GM19351 (cell line): ENCODE measurements at regions not wholly inside any gene's neighbourhood (a gene's known extent, or its start where the extent isn't known, plus 50 kb on each side); places are given as distances from the start of the nearest gene placed in this dataset.
"Not testable (repeated sequence)": the region's sequence is repeated elsewhere in the genome, so short reads cannot be mapped to it uniquely, and the experiment has no call there.

Experiments
- ATAC-seq: cut with Tn5 transposase; IDR thresholded peaks from one replicate; pipeline ENCODE4 v1.9.1; 2021; ENCODE audit warnings: mild to moderate bottlenecking, moderate library complexity; ENCODE audit not compliant: unreplicated experiment

GRCh38 chr1:148279002-148279542 lies 127.0 kb upstream of the NBPF11 start:
- not testable (repeated sequence) for ATAC-seq

GRCh38 chr1:148277865-148278279 lies 125.8 kb upstream of the NBPF11 start:
- not testable (repeated sequence) for ATAC-seq

- ATAC-seq = not testable (repeated sequence)
Measured at GRCh38 chr1:148267066-148267465, 115.0 kb upstream of the NBPF11 start.

- no peak for ATAC-seq
Measured at GRCh38 chr1:148264374-148265276, 112.5 kb upstream of the NBPF11 start.

- peak; percentile 17 for ATAC-seq
Measured at GRCh38 chr1:148263906-148264255, 111.8 kb upstream of the NBPF11 start.

GRCh38 chr1:148263128-148263905 lies 111.2 kb upstream of the NBPF11 start:
- peak; percentile 76 for ATAC-seq

GRCh38 chr1:148261684-148262083 lies 109.6 kb upstream of the NBPF11 start:
- not testable (repeated sequence) for ATAC-seq

- ATAC-seq = not testable (repeated sequence)
Measured at GRCh38 chr1:148257886-148258285, 105.8 kb upstream of the NBPF11 start.

GRCh38 chr1:148254611-148255429 lies 102.7 kb upstream of the NBPF11 start:
- not testable (repeated sequence) for ATAC-seq

- not testable (repeated sequence) for ATAC-seq
Measured at GRCh38 chr1:148253808-148254207, 101.7 kb upstream of the NBPF11 start.

GRCh38 chr1:148248798-148249197 lies 96.7 kb upstream of the NBPF11 start:
- ATAC-seq = not testable (repeated sequence)

- ATAC-seq = not testable (repeated sequence)
Measured at GRCh38 chr1:148246258-148246861, 94.3 kb upstream of the NBPF11 start.

- ATAC-seq = not testable (repeated sequence)
Measured at GRCh38 chr1:148245843-148246242, 93.8 kb upstream of the NBPF11 start.

GRCh38 chr1:148245443-148245842 lies 93.4 kb upstream of the NBPF11 start:
- not testable (repeated sequence) for ATAC-seq

- not testable (repeated sequence) for ATAC-seq
Measured at GRCh38 chr1:148233250-148233649, 81.2 kb upstream of the NBPF11 start.

GRCh38 chr1:148228846-148229245 lies 76.8 kb upstream of the NBPF11 start:
- ATAC-seq = not testable (repeated sequence)

- not testable (repeated sequence) for ATAC-seq
Measured at GRCh38 chr1:148222399-148223159, 70.5 kb upstream of the NBPF11 start.

GRCh38 chr1:148221593-148221992 lies 69.5 kb upstream of the NBPF11 start:
- not testable (repeated sequence) for ATAC-seq

- ATAC-seq = not testable (repeated sequence)
Measured at GRCh38 chr1:148219229-148219628, 67.1 kb upstream of the NBPF11 start.
